ENCODE measurements at regions not wholly inside any gene's neighbourhood (a gene's known extent, or its start where the extent isn't known, plus 50 kb on each side); places are given as distances from the start of the nearest gene placed in this dataset.
"Not testable (repeated sequence)": the region's sequence is repeated elsewhere in the genome, so short reads cannot be mapped to it uniquely, and the experiment has no call there.

GRCh38 chr1:229865321-229865720 lies 201.7 kb upstream of the GALNT2 start:
- H3K9me3 Mint-ChIP-seq; ATAC-seq; H3K4me1 Mint-ChIP-seq (ENCODE audit: low read depth); H3K27me3 Mint-ChIP-seq (ENCODE audit: low read depth); H3K4me3 Mint-ChIP-seq; H3K36me3 Mint-ChIP-seq (ENCODE audit: insufficient read depth); DNase-seq: not testable (repeated sequence)

- no peak for DNase-seq
- Mint-ChIP-seq H3K27me3 (ENCODE audit: low read depth) (peaks cover 4% of the 10 kb centered on the region), H3K4me1 (ENCODE audit: low read depth) (no peaks in the 10 kb centered on the region), H3K4me3 (no peak overlapping the region), H3K9me3 (no peaks in the 10 kb centered on the region), H3K36me3 (ENCODE audit: insufficient read depth) (no peaks in the 10 kb centered on the region)
- ATAC-seq, result no peak
Measured at GRCh38 chr1:229867726-229868125, 199.3 kb upstream of the GALNT2 start.

- Mint-ChIP-seq H3K9me3 (no peaks in the 10 kb centered on the region), H3K27me3 (ENCODE audit: low read depth) (peaks cover 4% of the 10 kb centered on the region), H3K36me3 (ENCODE audit: insufficient read depth) (no peaks in the 10 kb centered on the region), H3K4me1 (ENCODE audit: low read depth) (no peaks in the 10 kb centered on the region), H3K4me3 (no peak overlapping the region)
- ATAC-seq (no peak), DNase-seq (no peak)
Measured at GRCh38 chr1:229869240-229869639, 197.8 kb upstream of the GALNT2 start.

GRCh38 chr1:229869687-229870086 lies 197.4 kb upstream of the GALNT2 start:
- ATAC-seq, result no peak
- DNase-seq, result no peak
- H3K36me3 Mint-ChIP-seq (ENCODE audit: insufficient read depth), result no peaks in the 10 kb centered on the region
- H3K9me3 Mint-ChIP-seq, result no peaks in the 10 kb centered on the region
- H3K27me3 Mint-ChIP-seq (ENCODE audit: low read depth), result peaks cover 4% of the 10 kb centered on the region
- H3K4me1 Mint-ChIP-seq (ENCODE audit: low read depth), result no peaks in the 10 kb centered on the region
- no peak overlapping the region for H3K4me3 Mint-ChIP-seq

GRCh38 chr1:229870381-229870780 lies 196.7 kb upstream of the GALNT2 start:
- no peaks in the 10 kb centered on the region for H3K4me1 Mint-ChIP-seq (ENCODE audit: low read depth)
- DNase-seq (no peak), ATAC-seq (no peak)
- H3K27me3 Mint-ChIP-seq (ENCODE audit: low read depth), result peaks cover 4% of the 10 kb centered on the region
- no peaks in the 10 kb centered on the region for H3K9me3 Mint-ChIP-seq
- no peak overlapping the region for H3K4me3 Mint-ChIP-seq
- no peaks in the 10 kb centered on the region for H3K36me3 Mint-ChIP-seq (ENCODE audit: insufficient read depth)

- H3K9me3 Mint-ChIP-seq, result no peaks in the 10 kb centered on the region
- no peaks in the 10 kb centered on the region for H3K4me1 Mint-ChIP-seq (ENCODE audit: low read depth)
- peaks cover 4% of the 10 kb centered on the region for H3K27me3 Mint-ChIP-seq (ENCODE audit: low read depth)
- ATAC-seq (no peak), DNase-seq (no peak)
- no peaks in the 10 kb centered on the region for H3K36me3 Mint-ChIP-seq (ENCODE audit: insufficient read depth)
- H3K4me3 Mint-ChIP-seq, result no peak overlapping the region
Measured at GRCh38 chr1:229871078-229871676, 195.9 kb upstream of the GALNT2 start.

- no peak overlapping the region for H3K4me3 Mint-ChIP-seq
- no peaks in the 10 kb centered on the region for H3K36me3 Mint-ChIP-seq (ENCODE audit: insufficient read depth)
- H3K9me3 Mint-ChIP-seq, result no peaks in the 10 kb centered on the region
- no peaks in the 10 kb centered on the region for H3K4me1 Mint-ChIP-seq (ENCODE audit: low read depth)
- DNase-seq (no peak), ATAC-seq (no peak)
- H3K27me3 Mint-ChIP-seq (ENCODE audit: low read depth), result no peaks in the 10 kb centered on the region
Measured at GRCh38 chr1:229874136-229874535, 192.9 kb upstream of the GALNT2 start.

- no peaks in the 10 kb centered on the region for H3K9me3 Mint-ChIP-seq
- DNase-seq, result no peak
- no peaks in the 10 kb centered on the region for H3K36me3 Mint-ChIP-seq (ENCODE audit: insufficient read depth)
- H3K27me3 Mint-ChIP-seq (ENCODE audit: low read depth), result no peaks in the 10 kb centered on the region
- ATAC-seq, result peak; percentile 18 to 46
- H3K4me1 Mint-ChIP-seq (ENCODE audit: low read depth), result no peaks in the 10 kb centered on the region
- no peak overlapping the region for H3K4me3 Mint-ChIP-seq
Measured at GRCh38 chr1:229874609-229875008, 192.4 kb upstream of the GALNT2 start.

- H3K36me3 Mint-ChIP-seq (ENCODE audit: insufficient read depth), result no peaks in the 10 kb centered on the region
Measured at GRCh38 chr1:229875086-229875485, 192.0 kb upstream of the GALNT2 start.

GRCh38 chr1:229879746-229880145 lies 187.3 kb upstream of the GALNT2 start:
- DNase-seq, result no peak
- no peaks in the 10 kb centered on the region for H3K36me3 Mint-ChIP-seq (ENCODE audit: insufficient read depth)
- H3K27me3 Mint-ChIP-seq (ENCODE audit: low read depth), result peaks cover 12% of the 10 kb centered on the region
- H3K4me1 Mint-ChIP-seq (ENCODE audit: low read depth), result no peaks in the 10 kb centered on the region
- H3K4me3 Mint-ChIP-seq, result no peak overlapping the region
- no peak for ATAC-seq
- H3K9me3 Mint-ChIP-seq, result no peaks in the 10 kb centered on the region

More at GRCh38 chr1:229875086-229875485, 192.0 kb upstream of the GALNT2 start:
- no peak overlapping the region for H3K4me3 Mint-ChIP-seq
- no peaks in the 10 kb centered on the region for H3K27me3 Mint-ChIP-seq (ENCODE audit: low read depth)
- no peaks in the 10 kb centered on the region for H3K9me3 Mint-ChIP-seq
- H3K4me1 Mint-ChIP-seq (ENCODE audit: low read depth), result no peaks in the 10 kb centered on the region
- ATAC-seq, result no peak
- no peak for DNase-seq

GRCh38 chr1:229880271-229881170 lies 186.5 kb upstream of the GALNT2 start:
- no peak overlapping the region for H3K4me3 Mint-ChIP-seq
- ATAC-seq, result no peak
- no peaks in the 10 kb centered on the region for H3K9me3 Mint-ChIP-seq
- H3K27me3 Mint-ChIP-seq (ENCODE audit: low read depth), result peaks cover 12% of the 10 kb centered on the region
- no peak for DNase-seq
- no peaks in the 10 kb centered on the region for H3K36me3 Mint-ChIP-seq (ENCODE audit: insufficient read depth)
- no peaks in the 10 kb centered on the region for H3K4me1 Mint-ChIP-seq (ENCODE audit: low read depth)

GRCh38 chr1:229882621-229883020 lies 184.4 kb upstream of the GALNT2 start:
- H3K27me3 Mint-ChIP-seq (ENCODE audit: low read depth), result peaks cover 16% of the 10 kb centered on the region
- DNase-seq, result no peak

GRCh38 chr1:229883504-229884200 lies 183.4 kb upstream of the GALNT2 start:
- DNase-seq, result no peak

More at GRCh38 chr1:229882621-229883020, 184.4 kb upstream of the GALNT2 start:
- no peak for ATAC-seq
- no peaks in the 10 kb centered on the region for H3K36me3 Mint-ChIP-seq (ENCODE audit: insufficient read depth)
- no peak overlapping the region for H3K4me3 Mint-ChIP-seq
- no peaks in the 10 kb centered on the region for H3K9me3 Mint-ChIP-seq
- no peaks in the 10 kb centered on the region for H3K4me1 Mint-ChIP-seq (ENCODE audit: low read depth)

GRCh38 chr1:229884765-229885164 lies 182.3 kb upstream of the GALNT2 start:
- ATAC-seq (no peak), DNase-seq (no peak)
- Mint-ChIP-seq H3K4me3 (no peak overlapping the region), H3K36me3 (ENCODE audit: insufficient read depth) (no peaks in the 10 kb centered on the region), H3K4me1 (ENCODE audit: low read depth) (no peaks in the 10 kb centered on the region), H3K9me3 (no peaks in the 10 kb centered on the region), H3K27me3 (ENCODE audit: low read depth) (peaks cover 18% of the 10 kb centered on the region)

More at GRCh38 chr1:229883504-229884200, 183.4 kb upstream of the GALNT2 start:
- no peak for ATAC-seq
- Mint-ChIP-seq H3K4me3 (no peak overlapping the region), H3K36me3 (ENCODE audit: insufficient read depth) (no peaks in the 10 kb centered on the region), H3K9me3 (no peaks in the 10 kb centered on the region), H3K27me3 (ENCODE audit: low read depth) (peaks cover 17% of the 10 kb centered on the region), H3K4me1 (ENCODE audit: low read depth) (no peaks in the 10 kb centered on the region)

All from activated T-cell treated with anti-CD3 and anti-CD28 coated beads, Interleukin-2, amount 50 U/mL, for 4 hours (primary cell).